Upper lobe of left lung (tissue), 4 donors: ENCODE measurements at regions not wholly inside any gene's neighbourhood (a gene's known extent, or its start where the extent isn't known, plus 50 kb on each side); places are given as distances from the start of the nearest gene placed in this dataset.

Experiments
- EP300 ChIP-seq, 4 donors: sonication (generic); formaldehyde crosslinking; IDR thresholded peaks; one replicate each; pipeline ENCODE4 v1.5.1; 2017; ENCODE audit warnings: antibody characterized with exemption in 4 of 4, control low read depth in 2 of 4
- POLR2A ChIP-seq, 4 donors: fragments of 450-650 bp; IDR thresholded peaks; one replicate each; pipeline ENCODE4 v1.5.1; 2016 to 2017; ENCODE audit warnings: antibody characterized with exemption in 4 of 4, mild to moderate bottlenecking in 2 of 4
- TF ChIP-seq, protein P1 (sequence below), 6 experiments: fragments of 450-650 bp in 4 of 6; fragments of 200-600 bp in 2 of 6; sonication (generic) in 2 of 6; IDR thresholded peaks; one replicate each; pipeline ENCODE4 v1.5.1; 2016 to 2019; ENCODE audit warnings: antibody characterized with exemption in 6 of 6

DNA sequence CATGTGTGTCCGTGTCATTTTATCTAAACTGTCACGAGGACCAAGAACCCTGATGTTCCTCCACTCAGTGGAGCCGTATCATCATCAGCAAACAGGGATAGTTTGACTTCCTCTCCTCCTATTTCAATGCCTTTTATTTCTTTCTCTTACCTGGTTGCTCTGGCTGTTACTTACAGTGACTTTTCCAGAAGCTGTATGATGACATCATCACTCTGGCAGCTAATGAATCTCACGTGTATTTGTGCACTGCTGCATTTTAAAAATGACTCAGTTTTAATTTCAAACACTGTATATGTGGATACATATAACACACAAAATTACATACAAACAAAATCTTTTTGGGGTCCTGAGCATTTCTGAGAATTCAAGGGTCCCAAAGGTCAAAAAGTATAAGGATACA is 481.4 kb downstream of the CDH2 start:
- TF ChIP-seq, protein P1, sequence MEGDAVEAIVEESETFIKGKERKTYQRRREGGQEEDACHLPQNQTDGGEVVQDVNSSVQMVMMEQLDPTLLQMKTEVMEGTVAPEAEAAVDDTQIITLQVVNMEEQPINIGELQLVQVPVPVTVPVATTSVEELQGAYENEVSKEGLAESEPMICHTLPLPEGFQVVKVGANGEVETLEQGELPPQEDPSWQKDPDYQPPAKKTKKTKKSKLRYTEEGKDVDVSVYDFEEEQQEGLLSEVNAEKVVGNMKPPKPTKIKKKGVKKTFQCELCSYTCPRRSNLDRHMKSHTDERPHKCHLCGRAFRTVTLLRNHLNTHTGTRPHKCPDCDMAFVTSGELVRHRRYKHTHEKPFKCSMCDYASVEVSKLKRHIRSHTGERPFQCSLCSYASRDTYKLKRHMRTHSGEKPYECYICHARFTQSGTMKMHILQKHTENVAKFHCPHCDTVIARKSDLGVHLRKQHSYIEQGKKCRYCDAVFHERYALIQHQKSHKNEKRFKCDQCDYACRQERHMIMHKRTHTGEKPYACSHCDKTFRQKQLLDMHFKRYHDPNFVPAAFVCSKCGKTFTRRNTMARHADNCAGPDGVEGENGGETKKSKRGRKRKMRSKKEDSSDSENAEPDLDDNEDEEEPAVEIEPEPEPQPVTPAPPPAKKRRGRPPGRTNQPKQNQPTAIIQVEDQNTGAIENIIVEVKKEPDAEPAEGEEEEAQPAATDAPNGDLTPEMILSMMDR (IDR thresholded peaks at IDR 0.05) = no peak
- TF ChIP-seq POLR2A (IDR thresholded peaks at IDR 0.05) (no peak), EP300 (IDR thresholded peaks at IDR 0.05) (no peak)
